ENCODE measurements at regions not wholly inside any gene's neighbourhood (a gene's known extent, or its start where the extent isn't known, plus 50 kb on each side); places are given as distances from the start of the nearest gene placed in this dataset.

DNA sequence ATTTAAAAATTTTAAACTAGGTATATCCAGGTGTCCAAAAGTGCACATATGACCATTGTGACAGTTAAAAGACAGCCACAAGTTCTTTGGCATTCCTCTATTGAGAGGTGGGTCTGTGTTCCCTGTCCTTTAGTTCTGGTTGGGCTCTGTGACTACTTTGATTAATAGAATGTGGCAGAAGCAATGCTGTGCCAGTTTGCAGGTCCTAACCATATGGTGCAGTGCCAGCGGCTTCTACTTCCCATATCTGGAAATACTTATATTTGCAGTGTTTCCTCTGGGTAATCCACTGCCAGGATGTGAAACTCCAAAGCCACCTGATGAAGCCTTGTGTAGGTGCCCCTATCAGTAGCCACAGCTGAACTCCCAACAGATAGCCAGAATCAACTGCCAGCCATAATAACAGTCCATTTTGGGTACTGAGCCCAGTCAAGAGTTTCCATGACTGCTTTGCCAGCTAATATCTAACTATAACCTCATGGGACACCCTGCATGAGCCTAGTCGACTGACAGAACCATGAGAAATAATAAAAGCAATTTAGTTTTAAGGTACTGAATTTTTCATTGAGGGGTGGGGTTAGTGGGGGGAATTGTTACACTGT is 361.0 kb upstream of the SEMA6A start:
- H3K79me2 ChIP-seq (ENCODE audit: insufficient read depth, low read depth), result no peaks in the 10 kb centered on the region
- no peak overlapping the region for H2AFZ ChIP-seq (ENCODE audit: low read depth)
- no peak overlapping the region for H3K4me2 ChIP-seq
- H3K27me3 ChIP-seq (ENCODE audit: insufficient read depth, low read depth), result no peaks in the 10 kb centered on the region
- H3K36me3 ChIP-seq (ENCODE audit: insufficient read depth), result no peaks in the 10 kb centered on the region
- H3K27ac ChIP-seq, result no peak overlapping the region
- H3K4me1 ChIP-seq (ENCODE audit: low read depth, poor library complexity, severe bottlenecking), result peaks cover 2% of the 10 kb centered on the region
- H4K20me1 ChIP-seq (ENCODE audit: insufficient read depth), result no peaks in the 10 kb centered on the region
- TF ChIP-seq, protein P1, sequence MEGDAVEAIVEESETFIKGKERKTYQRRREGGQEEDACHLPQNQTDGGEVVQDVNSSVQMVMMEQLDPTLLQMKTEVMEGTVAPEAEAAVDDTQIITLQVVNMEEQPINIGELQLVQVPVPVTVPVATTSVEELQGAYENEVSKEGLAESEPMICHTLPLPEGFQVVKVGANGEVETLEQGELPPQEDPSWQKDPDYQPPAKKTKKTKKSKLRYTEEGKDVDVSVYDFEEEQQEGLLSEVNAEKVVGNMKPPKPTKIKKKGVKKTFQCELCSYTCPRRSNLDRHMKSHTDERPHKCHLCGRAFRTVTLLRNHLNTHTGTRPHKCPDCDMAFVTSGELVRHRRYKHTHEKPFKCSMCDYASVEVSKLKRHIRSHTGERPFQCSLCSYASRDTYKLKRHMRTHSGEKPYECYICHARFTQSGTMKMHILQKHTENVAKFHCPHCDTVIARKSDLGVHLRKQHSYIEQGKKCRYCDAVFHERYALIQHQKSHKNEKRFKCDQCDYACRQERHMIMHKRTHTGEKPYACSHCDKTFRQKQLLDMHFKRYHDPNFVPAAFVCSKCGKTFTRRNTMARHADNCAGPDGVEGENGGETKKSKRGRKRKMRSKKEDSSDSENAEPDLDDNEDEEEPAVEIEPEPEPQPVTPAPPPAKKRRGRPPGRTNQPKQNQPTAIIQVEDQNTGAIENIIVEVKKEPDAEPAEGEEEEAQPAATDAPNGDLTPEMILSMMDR (conservative IDR thresholded peaks at IDR 0.05; ENCODE audit: low read depth, low read length), result no peak
- no peak overlapping the region for H3K9ac ChIP-seq
- no peak overlapping the region for H3K4me3 ChIP-seq (IDR thresholded peaks at IDR 0.05; ENCODE audit: insufficient read depth, low read depth, low read length)

- no peaks in the 10 kb centered on the region for H3K36me3 ChIP-seq (ENCODE audit: insufficient read depth)
- TF ChIP-seq, protein P1 (conservative IDR thresholded peaks at IDR 0.05; ENCODE audit: low read depth, low read length), result no peak
Observed at GRCh38 chr5:116930616-116931015, 356.0 kb upstream of the SEMA6A start.

DNA sequence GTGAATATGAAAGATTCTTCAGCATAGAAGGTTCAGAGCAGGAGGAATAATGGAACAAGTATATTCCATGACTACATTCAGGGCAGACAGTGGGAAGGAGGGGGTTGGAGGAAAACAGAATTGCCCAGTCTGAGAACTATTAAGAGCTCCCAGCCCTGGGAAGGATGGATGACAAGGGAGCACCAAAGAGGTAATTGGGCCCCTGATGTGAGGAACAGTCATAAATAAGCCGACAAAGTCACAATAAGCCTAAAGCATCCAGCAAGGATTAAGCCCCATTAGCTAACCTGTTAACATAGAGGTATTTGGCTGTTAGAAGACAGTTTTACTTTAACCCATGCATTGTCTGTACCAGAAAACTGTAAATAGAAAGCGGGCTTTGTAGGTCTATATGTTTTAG is 348.7 kb upstream of the SEMA6A start:
- Histone ChIP-seq H3K9ac (no peak overlapping the region), H3K4me2 (no peak overlapping the region), H3K79me2 (ENCODE audit: insufficient read depth, low read depth) (no peaks in the 10 kb centered on the region), H3K36me3 (ENCODE audit: insufficient read depth) (no peaks in the 10 kb centered on the region), H2AFZ (ENCODE audit: low read depth) (no peak overlapping the region), H3K27ac (no peak overlapping the region), H3K27me3 (ENCODE audit: insufficient read depth, low read depth) (no peaks in the 10 kb centered on the region), H3K4me3 (IDR thresholded peaks at IDR 0.05; ENCODE audit: insufficient read depth, low read depth, low read length) (no peak overlapping the region), H4K20me1 (ENCODE audit: insufficient read depth) (no peaks in the 10 kb centered on the region), H3K4me1 (ENCODE audit: low read depth, poor library complexity, severe bottlenecking) (no peaks in the 10 kb centered on the region)
- TF ChIP-seq, protein P1 (conservative IDR thresholded peaks at IDR 0.05; ENCODE audit: low read depth, low read length), result no peak

More at GRCh38 chr5:116930616-116931015, 356.0 kb upstream of the SEMA6A start:
- H3K4me1 ChIP-seq (ENCODE audit: low read depth, poor library complexity, severe bottlenecking), result peaks cover 2% of the 10 kb centered on the region
- no peaks in the 10 kb centered on the region for H4K20me1 ChIP-seq (ENCODE audit: insufficient read depth)
- H3K4me3 ChIP-seq (IDR thresholded peaks at IDR 0.05; ENCODE audit: insufficient read depth, low read depth, low read length), result no peak overlapping the region
- no peaks in the 10 kb centered on the region for H3K79me2 ChIP-seq (ENCODE audit: insufficient read depth, low read depth)
- H3K4me2 ChIP-seq, result no peak overlapping the region
- no peaks in the 10 kb centered on the region for H3K27me3 ChIP-seq (ENCODE audit: insufficient read depth, low read depth)
- no peak overlapping the region for H2AFZ ChIP-seq (ENCODE audit: low read depth)
- H3K27ac ChIP-seq, result no peak overlapping the region
- no peak overlapping the region for H3K9ac ChIP-seq

GRCh38 chr5:116922532-116922931 is 347.9 kb upstream of the SEMA6A start:
- H3K4me3 ChIP-seq (IDR thresholded peaks at IDR 0.05; ENCODE audit: insufficient read depth, low read depth, low read length), result no peak overlapping the region
- TF ChIP-seq, protein P1 (conservative IDR thresholded peaks at IDR 0.05; ENCODE audit: low read depth, low read length), result no peak
- H3K9ac ChIP-seq, result no peak overlapping the region
- no peak overlapping the region for H2AFZ ChIP-seq (ENCODE audit: low read depth)
- H3K4me1 ChIP-seq (ENCODE audit: low read depth, poor library complexity, severe bottlenecking), result no peaks in the 10 kb centered on the region
- no peaks in the 10 kb centered on the region for H4K20me1 ChIP-seq (ENCODE audit: insufficient read depth)
- H3K27ac ChIP-seq, result no peak overlapping the region
- no peak overlapping the region for H3K4me2 ChIP-seq
- H3K27me3 ChIP-seq (ENCODE audit: insufficient read depth, low read depth), result no peaks in the 10 kb centered on the region
- no peaks in the 10 kb centered on the region for H3K36me3 ChIP-seq (ENCODE audit: insufficient read depth)
- no peaks in the 10 kb centered on the region for H3K79me2 ChIP-seq (ENCODE audit: insufficient read depth, low read depth)

Data from KMS-11 (cell line).